ENCODE measurements at regions not wholly inside any gene's neighbourhood (a gene's known extent, or its start where the extent isn't known, plus 50 kb on each side); places are given as distances from the start of the nearest gene placed in this dataset.

GRCh38 chr3:72595927-72596610, 252.2 kb downstream of the SHQ1 start (continued):
- TF ChIP-seq TAF1 (IDR thresholded peaks at IDR 0.05; ENCODE audit: low read depth, low read length) (no peak), RXRA (IDR thresholded peaks at IDR 0.05; ENCODE audit: insufficient read depth, low read depth, low read length) (no peak), EZH2 (IDR thresholded peaks at IDR 0.05; ENCODE audit: low read depth, low read length, severe bottlenecking) (no peak), JUND (IDR thresholded peaks at IDR 0.05; ENCODE audit: low read length) (no peak), ASH2L (IDR thresholded peaks at IDR 0.05; ENCODE audit: low read length) (no peak), BACH1 (IDR thresholded peaks at IDR 0.05; ENCODE audit: low read length) (no peak), CBX8 (IDR thresholded peaks at IDR 0.05; ENCODE audit: borderline replicate concordance, low read depth, low read length) (no peak)

Measured in H1 (cell line).